Glutamatergic neuron (in vitro differentiated cells): ENCODE measurements at regions not wholly inside any gene's neighbourhood (a gene's known extent, or its start where the extent isn't known, plus 50 kb on each side); places are given as distances from the start of the nearest gene placed in this dataset.

Source experiments
- DNase-seq: peaks from one replicate; pipeline ENCODE4 v3.0.0; 2022
- H3K27ac Mint-ChIP-seq: one replicate; pipeline ENCODE4 v1.8.0; 2020; ENCODE audit warnings: mild to moderate bottlenecking, mixed read lengths, inconsistent platforms; ENCODE audit not compliant: unreplicated experiment
- H3K27me3 Mint-ChIP-seq: one replicate; pipeline ENCODE4 v1.8.0; 2020; ENCODE audit warnings: mild to moderate bottlenecking, moderate library complexity, mixed read lengths, inconsistent platforms; ENCODE audit not compliant: unreplicated experiment
- H3K36me3 Mint-ChIP-seq: one replicate; pipeline ENCODE4 v1.8.0; 2020; ENCODE audit warnings: mild to moderate bottlenecking, mixed read lengths, inconsistent platforms; ENCODE audit not compliant: unreplicated experiment
- H3K4me1 Mint-ChIP-seq: one replicate; pipeline ENCODE4 v1.8.0; 2020; ENCODE audit warnings: mild to moderate bottlenecking, low read depth, mixed read lengths, inconsistent platforms; ENCODE audit not compliant: unreplicated experiment
- H3K4me3 Mint-ChIP-seq: one replicate; pipeline ENCODE4 v1.8.0; 2020; ENCODE audit warnings: mild to moderate bottlenecking, mixed read lengths, inconsistent platforms; ENCODE audit not compliant: unreplicated experiment
- H3K9me3 Mint-ChIP-seq: one replicate; pipeline ENCODE4 v1.8.0; 2020; ENCODE audit warnings: mild to moderate bottlenecking, moderate library complexity, mixed read lengths, inconsistent platforms; ENCODE audit not compliant: unreplicated experiment
- TF ChIP-seq, protein P1 (sequence below): fragments of 200-600 bp; sonication (generic); IDR thresholded peaks from one replicate; pipeline ENCODE4 v1.5.0; 2021; ENCODE audit not compliant: partially characterized antibody, unreplicated experiment

DNA sequence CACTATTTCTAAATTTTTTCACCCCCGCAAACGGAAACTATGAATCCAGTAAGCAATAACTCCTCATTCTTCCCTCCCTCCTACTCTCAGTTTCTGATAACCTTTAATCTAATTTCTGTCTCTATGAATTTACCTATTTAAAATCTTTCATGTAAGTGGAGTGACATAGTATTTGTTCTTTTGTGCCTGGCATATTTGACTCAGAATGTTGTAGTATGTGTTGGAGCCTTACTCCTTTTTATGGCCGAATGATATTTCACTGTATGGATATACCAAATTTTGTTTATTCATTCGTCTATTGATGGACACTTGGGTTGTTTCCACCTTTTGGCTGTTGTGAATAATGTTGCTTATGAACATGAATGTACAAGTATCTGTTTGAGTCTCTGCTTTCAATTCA is 61.1 kb upstream of the C1GALT1C1 start:
- Mint-ChIP-seq H3K36me3 (no peaks in the 10 kb centered on the region), H3K9me3 (no peaks in the 10 kb centered on the region), H3K4me3 (no peak overlapping the region), H3K4me1 (no peaks in the 10 kb centered on the region), H3K27me3 (no peaks in the 10 kb centered on the region), H3K27ac (no peak overlapping the region)
- DNase-seq = no peak
- TF ChIP-seq, protein P1, sequence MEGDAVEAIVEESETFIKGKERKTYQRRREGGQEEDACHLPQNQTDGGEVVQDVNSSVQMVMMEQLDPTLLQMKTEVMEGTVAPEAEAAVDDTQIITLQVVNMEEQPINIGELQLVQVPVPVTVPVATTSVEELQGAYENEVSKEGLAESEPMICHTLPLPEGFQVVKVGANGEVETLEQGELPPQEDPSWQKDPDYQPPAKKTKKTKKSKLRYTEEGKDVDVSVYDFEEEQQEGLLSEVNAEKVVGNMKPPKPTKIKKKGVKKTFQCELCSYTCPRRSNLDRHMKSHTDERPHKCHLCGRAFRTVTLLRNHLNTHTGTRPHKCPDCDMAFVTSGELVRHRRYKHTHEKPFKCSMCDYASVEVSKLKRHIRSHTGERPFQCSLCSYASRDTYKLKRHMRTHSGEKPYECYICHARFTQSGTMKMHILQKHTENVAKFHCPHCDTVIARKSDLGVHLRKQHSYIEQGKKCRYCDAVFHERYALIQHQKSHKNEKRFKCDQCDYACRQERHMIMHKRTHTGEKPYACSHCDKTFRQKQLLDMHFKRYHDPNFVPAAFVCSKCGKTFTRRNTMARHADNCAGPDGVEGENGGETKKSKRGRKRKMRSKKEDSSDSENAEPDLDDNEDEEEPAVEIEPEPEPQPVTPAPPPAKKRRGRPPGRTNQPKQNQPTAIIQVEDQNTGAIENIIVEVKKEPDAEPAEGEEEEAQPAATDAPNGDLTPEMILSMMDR = no peak

DNA sequence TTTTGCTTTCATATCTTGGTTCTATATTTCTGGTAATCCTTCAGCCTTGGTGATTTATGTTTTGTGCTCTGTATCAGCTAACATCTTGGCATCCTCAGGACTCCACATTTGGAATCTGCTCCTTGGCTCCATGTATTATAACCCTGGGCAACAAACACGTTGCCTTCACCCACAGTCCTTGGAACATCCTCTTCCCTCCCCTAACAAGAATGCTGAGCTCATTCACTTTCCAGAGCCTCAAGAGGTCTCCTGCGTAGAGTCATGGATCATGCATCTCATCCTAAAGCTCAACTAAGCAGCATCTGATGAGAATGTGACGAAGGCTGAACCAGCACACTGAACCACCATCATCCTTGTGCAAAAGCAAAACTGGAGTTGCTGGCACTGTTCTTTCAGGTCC is 60.5 kb upstream of the C1GALT1C1 start:
- Mint-ChIP-seq H3K27me3 (no peaks in the 10 kb centered on the region), H3K4me1 (no peaks in the 10 kb centered on the region), H3K4me3 (no peak overlapping the region), H3K27ac (no peak overlapping the region), H3K9me3 (no peaks in the 10 kb centered on the region), H3K36me3 (no peaks in the 10 kb centered on the region)
- DNase-seq = no peak
- TF ChIP-seq, protein P1 = no peak

DNA sequence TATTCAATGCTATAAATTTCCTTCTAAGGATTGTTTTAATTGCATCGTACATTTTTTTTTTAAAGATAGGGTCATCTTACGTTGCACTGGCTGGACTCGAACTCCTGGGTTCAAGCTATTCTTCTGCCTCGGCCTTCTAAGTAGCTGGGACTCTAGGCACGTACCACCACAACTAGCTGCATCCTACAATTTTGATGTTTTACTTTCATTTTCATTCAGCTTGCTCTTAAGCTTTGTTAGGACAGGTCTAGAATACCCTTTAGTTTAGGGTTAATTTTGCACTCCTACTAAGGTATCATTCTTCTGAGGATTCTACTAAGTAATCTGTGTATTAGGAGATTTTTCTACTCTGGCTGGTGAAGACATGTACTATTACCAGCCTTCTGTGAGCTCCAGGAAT is 50.2 kb upstream of the C1GALT1C1 start:
- TF ChIP-seq, protein P1 = no peak
- Mint-ChIP-seq H3K36me3 (no peaks in the 10 kb centered on the region), H3K9me3 (peaks cover 1% of the 10 kb centered on the region), H3K4me3 (no peak overlapping the region), H3K4me1 (no peaks in the 10 kb centered on the region), H3K27ac (no peak overlapping the region), H3K27me3 (no peaks in the 10 kb centered on the region)
- no peak for DNase-seq
